HG02763 (cell line): ENCODE measurements at regions not wholly inside any gene's neighbourhood (a gene's known extent, or its start where the extent isn't known, plus 50 kb on each side); places are given as distances from the start of the nearest gene placed in this dataset.

Source experiments
- ATAC-seq: cut with Tn5 transposase; IDR thresholded peaks from one replicate; pipeline ENCODE4 v1.9.1; 2021; ENCODE audit warnings: mild to moderate bottlenecking, moderate library complexity; ENCODE audit not compliant: unreplicated experiment

DNA sequence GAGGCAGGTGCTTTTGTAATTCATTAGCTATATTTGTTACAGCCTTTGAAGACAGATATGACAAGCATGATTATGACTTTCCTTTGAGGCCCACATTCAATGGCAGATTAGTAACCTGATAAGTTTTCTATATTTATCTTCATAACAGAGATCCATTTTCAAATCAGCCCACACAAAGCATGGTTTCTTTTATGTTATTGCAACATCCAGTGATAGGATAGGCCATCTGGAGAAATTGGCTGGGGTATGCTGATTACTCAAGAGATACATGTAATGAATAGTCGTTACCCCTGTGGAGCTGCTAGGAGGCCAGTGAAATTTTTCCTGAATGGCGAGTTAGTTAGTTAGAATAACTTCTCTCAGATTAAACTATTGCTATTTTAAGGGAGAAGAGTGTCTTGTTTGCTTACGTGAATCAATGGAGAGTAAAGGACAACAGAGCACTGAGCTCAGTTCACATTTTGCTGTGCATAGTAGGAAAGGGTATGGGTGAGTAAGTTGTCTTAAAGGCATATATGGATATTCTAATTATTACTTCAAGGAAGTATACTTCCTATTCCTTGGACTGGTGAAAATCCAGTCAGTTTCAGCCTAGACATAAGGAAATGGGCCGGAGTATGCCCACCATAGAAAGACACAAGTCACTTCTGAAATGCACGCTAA lies 79.2 kb upstream of the DKK2 start:
- no peak for ATAC-seq

- no peak for ATAC-seq
These were observed 77.9 kb upstream of the DKK2 start for GRCh38 chr4:107114059-107114458.

DNA sequence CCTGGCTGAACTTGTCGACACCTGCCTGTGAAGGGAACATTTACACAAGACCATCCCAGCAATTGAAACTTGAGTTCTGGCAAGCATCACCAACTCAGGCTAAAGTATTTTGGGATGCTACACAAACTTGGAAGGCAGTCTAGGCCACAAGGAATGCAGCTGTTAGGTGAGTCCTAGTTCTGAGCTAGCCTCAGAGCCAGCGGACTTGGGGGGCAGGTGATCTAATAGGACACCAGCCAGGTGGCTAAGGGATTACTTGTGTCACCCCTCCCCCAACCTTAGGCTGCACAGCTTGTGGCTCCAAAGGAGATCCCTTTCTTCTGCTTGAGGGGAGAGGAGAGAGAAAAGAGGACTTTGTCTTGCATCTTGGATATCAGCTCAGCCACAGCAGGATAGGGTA lies 62.3 kb upstream of the DKK2 start:
- no peak for ATAC-seq

- ATAC-seq: no peak
These were observed 58.9 kb upstream of the DKK2 start for GRCh38 chr4:107094976-107095375.

- ATAC-seq: no peak
These were observed 58.2 kb upstream of the DKK2 start for GRCh38 chr4:107094332-107094731.
